ENCODE measurements at regions not wholly inside any gene's neighbourhood (a gene's known extent, or its start where the extent isn't known, plus 50 kb on each side); places are given as distances from the start of the nearest gene placed in this dataset.

DNA sequence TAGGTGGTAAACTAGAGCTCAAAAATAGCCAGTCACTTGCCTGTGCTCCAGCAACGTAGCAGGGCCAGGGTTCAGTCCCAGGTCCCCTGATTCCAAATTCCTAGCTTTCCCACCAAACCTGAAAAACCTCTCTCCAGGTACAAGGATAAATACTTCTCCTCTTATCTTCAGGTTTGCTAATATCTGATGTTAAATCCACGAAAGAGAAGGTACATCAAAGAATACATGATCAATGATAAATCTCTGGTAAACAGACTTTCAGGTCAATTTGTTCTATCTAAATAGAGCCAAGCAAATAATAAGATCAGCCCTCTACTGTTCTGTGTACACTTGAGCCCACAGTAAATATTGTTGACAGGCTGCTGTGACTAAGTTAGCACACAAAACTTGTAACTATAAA, 52.1 kb upstream of the AKT3 start:
- CTCF ChIA-PET, result no interaction called here

More for the DNA sequence above, 52.1 kb upstream of the AKT3 start:
- DNase-seq (ENCODE audit: extremely low spot score), result no peak
- no peak for TF ChIP-seq ZNF384 (IDR thresholded peaks at IDR 0.05)
- TF ChIP-seq FOXM1 (IDR thresholded peaks at IDR 0.05; ENCODE audit: borderline replicate concordance), result no peak
- TF ChIP-seq LEF1 (IDR thresholded peaks at IDR 0.05; ENCODE audit: borderline replicate concordance), result no peak
- TF ChIP-seq CTBP1 (IDR thresholded peaks at IDR 0.05; ENCODE audit: borderline replicate concordance), result no peak
- TF ChIP-seq SP1 (IDR thresholded peaks at IDR 0.05), result no peak
- no peak for TF ChIP-seq HDGF (IDR thresholded peaks at IDR 0.05; ENCODE audit: borderline replicate concordance)
- no peak for TF ChIP-seq SUZ12 (IDR thresholded peaks at IDR 0.05)
- TF ChIP-seq L3MBTL2 (conservative IDR thresholded peaks at IDR 0.05), result no peak
- TF ChIP-seq BHLHE40 (IDR thresholded peaks at IDR 0.05; ENCODE audit: borderline replicate concordance), result no peak
- no peak for TF ChIP-seq ELF4 (IDR thresholded peaks at IDR 0.05)
- no peak for TF ChIP-seq ARNT (IDR thresholded peaks at IDR 0.05)
- no peak for TF ChIP-seq TARDBP (IDR thresholded peaks at IDR 0.05)
- no peak for TF ChIP-seq FOXA1 (IDR thresholded peaks at IDR 0.05)
- no peak for TF ChIP-seq PKNOX1 (IDR thresholded peaks at IDR 0.05)
- TF ChIP-seq FOXK2 (IDR thresholded peaks at IDR 0.05), result no peak
- no peak for TF ChIP-seq NFRKB (IDR thresholded peaks at IDR 0.05)
- POLR2A ChIA-PET, result no interaction called here

Measured in HEK293T (cell line).